Esophagus squamous epithelium (tissue), 4 donors: ENCODE measurements at regions not wholly inside any gene's neighbourhood (a gene's known extent, or its start where the extent isn't known, plus 50 kb on each side); places are given as distances from the start of the nearest gene placed in this dataset.

ENCODE experiments used
- POLR2A ChIP-seq, 4 donors: fragments of 450-650 bp; IDR thresholded peaks; one replicate each; pipeline ENCODE4 v1.6.1; 2017; ENCODE audit warnings: antibody characterized with exemption in 4 of 4, mild to moderate bottlenecking in 4 of 4, moderate library complexity in 3 of 4
- TF ChIP-seq, protein P1 (sequence below), 6 experiments: fragments of 450-650 bp in 4 of 6; fragments of 200-600 bp in 2 of 6; sonication (generic) in 2 of 6; IDR thresholded peaks; one replicate each; pipeline ENCODE4 v1.5.1; 2016 to 2019; ENCODE audit warnings: antibody characterized with exemption in 6 of 6, mild to moderate bottlenecking in 4 of 6, moderate library complexity in 4 of 6

DNA sequence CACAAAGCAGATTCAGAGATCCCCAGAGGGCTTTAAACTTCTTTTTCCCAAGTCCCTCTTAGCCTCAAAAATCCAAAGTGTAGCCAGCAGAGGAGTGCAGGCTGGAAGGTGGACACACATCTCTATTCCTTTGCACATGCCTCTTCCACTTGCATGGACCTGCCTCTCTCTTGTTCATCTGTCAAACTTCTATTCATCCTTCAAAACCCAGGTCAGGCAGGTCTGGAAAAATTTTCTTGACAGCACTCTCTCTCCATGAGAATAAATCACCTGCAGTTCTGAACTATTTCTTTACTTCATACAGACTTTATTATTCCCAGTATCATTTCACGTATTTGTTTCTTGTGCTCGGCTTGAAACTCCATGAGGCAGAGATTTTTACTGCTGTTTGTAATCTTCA, 127.5 kb downstream of the SS18 start:
- TF ChIP-seq, protein P1, sequence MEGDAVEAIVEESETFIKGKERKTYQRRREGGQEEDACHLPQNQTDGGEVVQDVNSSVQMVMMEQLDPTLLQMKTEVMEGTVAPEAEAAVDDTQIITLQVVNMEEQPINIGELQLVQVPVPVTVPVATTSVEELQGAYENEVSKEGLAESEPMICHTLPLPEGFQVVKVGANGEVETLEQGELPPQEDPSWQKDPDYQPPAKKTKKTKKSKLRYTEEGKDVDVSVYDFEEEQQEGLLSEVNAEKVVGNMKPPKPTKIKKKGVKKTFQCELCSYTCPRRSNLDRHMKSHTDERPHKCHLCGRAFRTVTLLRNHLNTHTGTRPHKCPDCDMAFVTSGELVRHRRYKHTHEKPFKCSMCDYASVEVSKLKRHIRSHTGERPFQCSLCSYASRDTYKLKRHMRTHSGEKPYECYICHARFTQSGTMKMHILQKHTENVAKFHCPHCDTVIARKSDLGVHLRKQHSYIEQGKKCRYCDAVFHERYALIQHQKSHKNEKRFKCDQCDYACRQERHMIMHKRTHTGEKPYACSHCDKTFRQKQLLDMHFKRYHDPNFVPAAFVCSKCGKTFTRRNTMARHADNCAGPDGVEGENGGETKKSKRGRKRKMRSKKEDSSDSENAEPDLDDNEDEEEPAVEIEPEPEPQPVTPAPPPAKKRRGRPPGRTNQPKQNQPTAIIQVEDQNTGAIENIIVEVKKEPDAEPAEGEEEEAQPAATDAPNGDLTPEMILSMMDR (IDR thresholded peaks at IDR 0.05): no peak
- no peak for TF ChIP-seq POLR2A (IDR thresholded peaks at IDR 0.05)
